ENCODE measurements at regions not wholly inside any gene's neighbourhood (a gene's known extent, or its start where the extent isn't known, plus 50 kb on each side); places are given as distances from the start of the nearest gene placed in this dataset.

DNA sequence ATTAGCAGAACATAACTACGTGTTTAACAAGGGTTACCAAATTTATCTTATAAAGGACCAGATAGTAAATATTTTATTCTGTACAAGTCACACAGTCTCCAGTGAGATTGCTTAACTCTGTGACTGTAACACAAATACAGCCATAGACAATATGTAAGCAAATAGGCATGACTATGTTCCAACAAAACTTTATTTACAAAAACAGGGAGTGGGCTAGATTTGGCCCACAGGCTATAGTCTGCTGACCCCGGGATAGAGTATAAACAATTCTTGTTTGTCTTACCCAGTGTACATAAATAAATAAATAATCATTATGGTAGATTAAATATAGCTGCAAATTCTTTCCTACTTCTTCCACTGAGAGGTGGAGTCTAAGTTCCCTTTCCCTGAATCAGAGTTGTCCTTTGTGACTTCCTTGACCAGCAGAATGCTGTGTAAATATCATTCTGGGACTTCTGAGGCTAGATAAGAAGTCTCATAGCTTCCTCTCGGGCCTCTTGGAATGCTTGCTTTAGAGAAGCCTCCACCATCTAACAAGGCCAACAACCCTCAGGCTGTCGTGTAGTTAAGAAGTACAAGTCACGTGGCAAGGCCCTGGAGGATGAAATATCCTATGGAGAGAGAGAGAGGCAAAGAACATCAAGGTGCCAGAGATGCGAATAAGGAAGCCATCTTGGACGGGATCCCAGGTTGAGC lies 59.1 kb upstream of the TMEM244 start:
- no peak for DNase-seq

DNA sequence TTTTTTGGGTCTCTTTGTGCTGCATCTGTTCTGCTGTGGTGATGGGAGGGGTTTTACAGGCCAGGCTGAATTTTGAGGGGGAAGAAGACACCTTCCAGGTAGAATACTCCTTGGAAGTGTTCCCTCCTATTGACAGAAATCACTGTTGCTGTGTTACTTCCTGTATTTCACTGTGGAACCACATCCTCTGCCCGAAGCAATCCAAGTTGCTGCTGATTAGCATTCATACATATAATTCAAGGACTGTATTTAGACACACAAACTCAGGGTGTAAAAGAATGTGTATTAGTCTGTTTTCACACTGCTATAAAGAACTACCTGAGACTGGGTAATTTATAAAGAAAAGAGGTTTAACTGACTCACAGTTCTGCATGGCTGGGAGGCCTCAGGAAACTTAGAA lies 50.6 kb upstream of the TMEM244 start:
- no peak for DNase-seq
